OCI-LY3 (cell line): ENCODE measurements at regions not wholly inside any gene's neighbourhood (a gene's known extent, or its start where the extent isn't known, plus 50 kb on each side); places are given as distances from the start of the nearest gene placed in this dataset.

ENCODE experiments used
- EZH2phosphoT487 ChIP-seq: fragments of 200-600 bp; shearing (Covaris generic); IDR thresholded peaks from 2 replicates; pipeline ENCODE4 v1.6.1; 2018; ENCODE audit warnings: antibody characterized with exemption, mixed run types, low read depth
- TF ChIP-seq, protein P1 (sequence below): fragments of 200-600, 300-600 bp; sonication (generic); IDR thresholded peaks from 2 replicates; pipeline ENCODE4 v1.5.1; 2014; ENCODE audit warnings: antibody characterized with exemption, low read length, low read depth

DNA sequence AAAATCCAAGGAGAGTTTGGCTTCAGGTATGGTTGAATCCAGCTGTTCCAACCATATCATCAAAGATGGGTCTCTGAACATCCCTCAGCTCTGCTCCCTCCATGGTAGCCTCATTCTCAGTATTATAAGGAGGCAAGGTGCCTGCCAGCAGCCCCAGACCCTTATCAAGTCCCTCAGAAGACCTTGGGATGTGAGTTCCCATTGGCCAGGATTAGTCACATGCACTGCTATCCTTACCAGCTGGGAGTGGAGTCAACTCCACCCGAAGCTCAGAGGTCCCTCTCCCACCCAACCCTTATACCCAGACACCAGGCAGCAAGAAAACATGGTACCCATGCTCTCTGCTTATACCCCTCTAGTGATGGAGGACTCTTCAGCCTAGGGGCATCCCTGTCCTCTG is 153.7 kb upstream of the ZBTB40 start:
- TF ChIP-seq, protein P1, sequence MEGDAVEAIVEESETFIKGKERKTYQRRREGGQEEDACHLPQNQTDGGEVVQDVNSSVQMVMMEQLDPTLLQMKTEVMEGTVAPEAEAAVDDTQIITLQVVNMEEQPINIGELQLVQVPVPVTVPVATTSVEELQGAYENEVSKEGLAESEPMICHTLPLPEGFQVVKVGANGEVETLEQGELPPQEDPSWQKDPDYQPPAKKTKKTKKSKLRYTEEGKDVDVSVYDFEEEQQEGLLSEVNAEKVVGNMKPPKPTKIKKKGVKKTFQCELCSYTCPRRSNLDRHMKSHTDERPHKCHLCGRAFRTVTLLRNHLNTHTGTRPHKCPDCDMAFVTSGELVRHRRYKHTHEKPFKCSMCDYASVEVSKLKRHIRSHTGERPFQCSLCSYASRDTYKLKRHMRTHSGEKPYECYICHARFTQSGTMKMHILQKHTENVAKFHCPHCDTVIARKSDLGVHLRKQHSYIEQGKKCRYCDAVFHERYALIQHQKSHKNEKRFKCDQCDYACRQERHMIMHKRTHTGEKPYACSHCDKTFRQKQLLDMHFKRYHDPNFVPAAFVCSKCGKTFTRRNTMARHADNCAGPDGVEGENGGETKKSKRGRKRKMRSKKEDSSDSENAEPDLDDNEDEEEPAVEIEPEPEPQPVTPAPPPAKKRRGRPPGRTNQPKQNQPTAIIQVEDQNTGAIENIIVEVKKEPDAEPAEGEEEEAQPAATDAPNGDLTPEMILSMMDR = no peak
- TF ChIP-seq EZH2phosphoT487 = no peak
